GM04504 (cell line): ENCODE measurements at regions not wholly inside any gene's neighbourhood (a gene's known extent, or its start where the extent isn't known, plus 50 kb on each side); places are given as distances from the start of the nearest gene placed in this dataset.

ENCODE experiments used
- DNase-seq: peaks from one replicate; pipeline ENCODE4 v3.0.0-alpha.2; 2012; ENCODE audit warnings: low read depth

- peak; percentile 98 for DNase-seq
Observed at GRCh38 chr2:43086451-43087221, 139.8 kb downstream of the ZFP36L2 start.

- no peak for DNase-seq
Observed at GRCh38 chr2:43085929-43086328, 140.5 kb downstream of the ZFP36L2 start.

GRCh38 chr2:43085505-43085904 is 140.9 kb downstream of the ZFP36L2 start:
- no peak for DNase-seq

GRCh38 chr2:43084699-43085091 is 141.7 kb downstream of the ZFP36L2 start:
- DNase-seq = no peak

- DNase-seq = peak; percentile 75
Observed at GRCh38 chr2:43083710-43084698, 142.4 kb downstream of the ZFP36L2 start.

- no peak for DNase-seq
Observed at GRCh38 chr2:43082903-43083677, 143.3 kb downstream of the ZFP36L2 start.

GRCh38 chr2:43082111-43082894 is 144.1 kb downstream of the ZFP36L2 start:
- DNase-seq = peak; percentile 89

- DNase-seq = no peak
Observed at GRCh38 chr2:43081131-43081765, 145.2 kb downstream of the ZFP36L2 start.

- DNase-seq = no peak
Observed at GRCh38 chr2:43080571-43081021, 145.8 kb downstream of the ZFP36L2 start.

- no peak for DNase-seq
Observed at GRCh38 chr2:43078781-43079755, 147.3 kb downstream of the ZFP36L2 start.

- DNase-seq = no peak
Observed at GRCh38 chr2:43078301-43078700, 148.1 kb downstream of the ZFP36L2 start.

GRCh38 chr2:43077876-43078275 is 148.5 kb downstream of the ZFP36L2 start:
- no peak for DNase-seq

- no peak for DNase-seq
Observed at GRCh38 chr2:43076676-43077075, 149.7 kb downstream of the ZFP36L2 start.

- no peak for DNase-seq
Observed at GRCh38 chr2:43075811-43076585, 150.4 kb downstream of the ZFP36L2 start.

- DNase-seq = peak; percentile 96
Observed at GRCh38 chr2:43075054-43075593, 151.3 kb downstream of the ZFP36L2 start.

GRCh38 chr2:43074592-43075053 is 151.8 kb downstream of the ZFP36L2 start:
- no peak for DNase-seq

GRCh38 chr2:43074052-43074451 is 152.4 kb downstream of the ZFP36L2 start:
- no peak for DNase-seq

- DNase-seq = no peak
Observed at GRCh38 chr2:43073401-43073825, 153.0 kb downstream of the ZFP36L2 start.
